ENCODE measurements at regions not wholly inside any gene's neighbourhood (a gene's known extent, or its start where the extent isn't known, plus 50 kb on each side); places are given as distances from the start of the nearest gene placed in this dataset.

- TF ChIP-seq CTCF (IDR thresholded peaks at IDR 0.05) (no peak), EP300 (IDR thresholded peaks at IDR 0.05) (no peak), POLR2A (IDR thresholded peaks at IDR 0.05) (no peak), POLR2AphosphoS5 (IDR thresholded peaks at IDR 0.05) (no peak)
These were observed 966.3 kb upstream of the POU3F3 start for GRCh38 chr2:103887625-103888024.
